Esophagus muscularis mucosa (tissue), 4 donors: ENCODE measurements at regions not wholly inside any gene's neighbourhood (a gene's known extent, or its start where the extent isn't known, plus 50 kb on each side); places are given as distances from the start of the nearest gene placed in this dataset.

ENCODE experiments used
- EP300 ChIP-seq: sonication (generic); formaldehyde crosslinking; IDR thresholded peaks from one replicate; pipeline ENCODE4 v1.6.1; 2017; ENCODE audit warnings: antibody characterized with exemption
- POLR2A ChIP-seq: fragments of 450-650 bp; IDR thresholded peaks from one replicate; pipeline ENCODE4 v1.6.1; 2017; ENCODE audit warnings: antibody characterized with exemption, moderate library complexity, mild to moderate bottlenecking, low read depth
- POLR2AphosphoS5 ChIP-seq, 2 donors: sonication (generic); formaldehyde crosslinking; IDR thresholded peaks; one replicate each; pipeline ENCODE4 v1.6.1; 2017; ENCODE audit warnings: antibody characterized with exemption in 2 of 2
- TF ChIP-seq, protein P1 (sequence below), 3 experiments: fragments of 200-600 bp in 2 of 3; fragments of 450-650 bp in 1 of 3; sonication (generic) in 2 of 3; IDR thresholded peaks; one replicate each; pipeline ENCODE4 v1.5.1; 2017 to 2019; ENCODE audit warnings: antibody characterized with exemption in 3 of 3, mild to moderate bottlenecking in 2 of 3, moderate library complexity in 1 of 3

DNA sequence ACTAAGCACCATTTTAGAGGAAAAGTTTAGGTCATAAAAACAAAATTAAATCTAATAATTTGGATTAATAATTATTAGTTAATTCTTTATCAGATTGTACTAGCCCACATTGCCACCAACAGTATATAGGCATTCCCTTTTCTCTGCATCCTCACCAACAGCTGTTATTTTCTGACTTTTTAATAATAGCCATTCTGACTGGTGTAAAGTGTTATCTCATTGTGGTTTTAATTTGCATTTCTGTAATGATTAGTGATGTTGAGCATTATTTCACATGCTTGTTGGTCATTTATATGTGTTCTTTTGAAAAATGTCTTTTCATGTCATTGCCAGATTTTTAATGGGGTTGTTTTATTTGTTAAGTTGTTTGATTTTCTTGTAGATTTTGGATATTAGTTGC is 319.1 kb upstream of the SYNCRIP start:
- TF ChIP-seq, protein P1, sequence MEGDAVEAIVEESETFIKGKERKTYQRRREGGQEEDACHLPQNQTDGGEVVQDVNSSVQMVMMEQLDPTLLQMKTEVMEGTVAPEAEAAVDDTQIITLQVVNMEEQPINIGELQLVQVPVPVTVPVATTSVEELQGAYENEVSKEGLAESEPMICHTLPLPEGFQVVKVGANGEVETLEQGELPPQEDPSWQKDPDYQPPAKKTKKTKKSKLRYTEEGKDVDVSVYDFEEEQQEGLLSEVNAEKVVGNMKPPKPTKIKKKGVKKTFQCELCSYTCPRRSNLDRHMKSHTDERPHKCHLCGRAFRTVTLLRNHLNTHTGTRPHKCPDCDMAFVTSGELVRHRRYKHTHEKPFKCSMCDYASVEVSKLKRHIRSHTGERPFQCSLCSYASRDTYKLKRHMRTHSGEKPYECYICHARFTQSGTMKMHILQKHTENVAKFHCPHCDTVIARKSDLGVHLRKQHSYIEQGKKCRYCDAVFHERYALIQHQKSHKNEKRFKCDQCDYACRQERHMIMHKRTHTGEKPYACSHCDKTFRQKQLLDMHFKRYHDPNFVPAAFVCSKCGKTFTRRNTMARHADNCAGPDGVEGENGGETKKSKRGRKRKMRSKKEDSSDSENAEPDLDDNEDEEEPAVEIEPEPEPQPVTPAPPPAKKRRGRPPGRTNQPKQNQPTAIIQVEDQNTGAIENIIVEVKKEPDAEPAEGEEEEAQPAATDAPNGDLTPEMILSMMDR (IDR thresholded peaks at IDR 0.05): no peak
- TF ChIP-seq POLR2A (no peak), POLR2AphosphoS5 (IDR thresholded peaks at IDR 0.05) (no peak), EP300 (no peak)
